HG03558 (cell line): ENCODE measurements at regions not wholly inside any gene's neighbourhood (a gene's known extent, or its start where the extent isn't known, plus 50 kb on each side); places are given as distances from the start of the nearest gene placed in this dataset.

ENCODE experiments used
- ATAC-seq: cut with Tn5 transposase; IDR thresholded peaks from one replicate; pipeline ENCODE4 v1.9.1; 2021; ENCODE audit warnings: moderate number of reproducible peaks; ENCODE audit not compliant: unreplicated experiment; ENCODE audit errors: extremely low read depth

DNA sequence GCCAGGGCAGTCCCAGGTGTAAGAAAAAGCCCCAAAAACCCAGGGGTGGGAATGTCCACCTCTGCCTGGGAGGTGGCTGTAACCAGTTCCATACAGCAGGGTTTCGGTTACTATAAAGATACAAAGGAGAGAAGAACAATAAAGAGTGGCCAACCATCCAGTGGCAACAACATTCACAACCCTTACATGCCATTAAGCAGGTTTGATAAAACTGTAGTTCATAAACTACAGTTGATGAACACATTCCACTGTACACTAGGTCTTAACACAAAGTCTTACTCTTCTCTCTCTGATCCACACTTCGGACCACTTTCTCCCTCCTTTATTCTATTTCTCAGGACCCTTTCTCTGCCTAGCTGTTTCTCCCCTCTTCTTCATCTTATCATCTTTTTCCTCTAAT is 152.0 kb downstream of the TLE3 start:
- no peak for ATAC-seq

GRCh38 chr15:69946870-69947269 is 150.8 kb downstream of the TLE3 start:
- ATAC-seq, result no peak

DNA sequence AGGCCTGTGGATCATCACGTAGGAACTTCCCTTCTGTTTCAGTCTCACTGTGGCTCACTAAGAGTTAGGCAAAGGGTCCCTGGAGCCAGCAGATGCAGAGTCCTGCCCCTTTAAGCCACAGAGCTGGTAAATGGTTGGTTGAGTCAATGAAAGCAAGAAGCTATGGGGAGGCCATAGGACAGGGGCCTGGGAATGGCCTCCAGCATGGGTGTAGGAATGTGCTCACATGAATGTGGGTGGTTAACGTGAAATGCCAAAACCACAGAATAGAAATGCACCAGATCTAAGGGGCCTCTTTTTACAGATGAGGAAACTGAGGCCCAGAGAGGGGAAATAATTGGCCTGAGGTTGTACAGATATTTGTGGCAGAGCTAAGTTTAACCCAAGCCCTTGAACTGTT is 150.3 kb downstream of the TLE3 start:
- ATAC-seq, result no peak

DNA sequence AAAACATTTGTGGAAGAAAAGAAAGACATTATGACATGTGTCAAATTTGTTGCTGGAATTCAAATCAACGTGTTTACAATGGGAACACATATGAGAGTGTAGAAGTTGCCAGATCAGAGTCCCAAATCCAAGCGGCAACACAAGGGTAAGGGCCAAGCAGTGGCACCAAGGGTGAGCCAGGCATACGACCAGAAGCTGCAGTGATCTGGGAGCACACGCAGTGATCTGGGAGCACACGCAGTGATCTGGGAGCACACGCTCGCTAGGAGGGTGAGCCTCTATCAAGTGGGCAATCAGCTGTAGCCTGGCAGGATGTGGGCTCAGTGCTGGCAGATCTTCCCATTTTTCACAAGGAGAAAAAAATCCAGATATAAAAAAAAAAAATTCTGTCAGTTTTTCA is 148.2 kb downstream of the TLE3 start:
- ATAC-seq, result no peak

DNA sequence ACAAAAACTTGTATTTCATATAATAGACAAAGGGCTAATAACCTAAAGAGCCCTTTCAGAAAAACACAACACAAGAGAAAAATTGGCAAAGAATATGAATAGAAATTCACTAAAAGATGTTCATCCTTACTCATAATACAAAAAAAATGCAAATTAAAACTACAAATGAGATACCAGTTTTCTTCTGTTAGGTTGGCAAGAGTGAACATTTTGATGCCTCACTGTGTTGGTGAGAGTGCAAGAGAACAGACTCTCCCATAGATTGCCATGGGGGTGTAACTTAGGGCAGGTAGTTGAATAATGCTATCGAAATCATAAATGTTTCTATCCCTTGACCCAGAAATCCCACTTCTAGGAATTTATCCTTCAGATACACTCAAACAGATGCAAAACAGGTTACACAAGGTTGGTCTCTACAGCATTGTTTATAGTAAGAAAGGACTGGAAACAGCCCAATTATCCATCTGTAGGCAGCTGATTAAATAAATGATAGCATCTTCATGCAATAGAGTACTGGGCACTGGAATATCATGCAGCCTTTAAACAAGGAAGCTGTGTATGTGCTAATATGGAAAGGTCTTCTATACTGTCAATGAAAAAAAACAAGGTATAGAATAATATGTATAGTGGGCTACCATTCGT is 146.3 kb downstream of the TLE3 start:
- no peak for ATAC-seq

GRCh38 chr15:69951898-69952555 is 145.7 kb downstream of the TLE3 start:
- no peak for ATAC-seq

DNA sequence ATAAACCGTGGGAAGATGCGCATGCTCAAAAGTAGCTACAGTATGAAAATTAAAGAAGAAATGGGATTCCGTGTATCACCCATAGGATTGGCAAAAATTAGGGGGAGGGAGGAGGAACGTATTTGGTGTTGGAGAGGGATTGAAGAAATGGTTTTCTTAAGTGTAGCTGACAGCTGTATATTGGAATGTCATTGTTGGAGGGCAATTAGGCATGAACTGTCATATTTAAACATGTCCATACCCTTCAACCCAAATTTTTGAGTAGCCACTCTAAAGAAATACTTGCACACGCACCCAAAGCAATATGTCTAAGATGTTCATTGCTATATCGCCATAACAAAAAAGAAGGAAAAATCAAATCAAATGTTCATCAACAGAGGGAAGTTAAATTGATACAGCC is 144.7 kb downstream of the TLE3 start:
- no peak for ATAC-seq

DNA sequence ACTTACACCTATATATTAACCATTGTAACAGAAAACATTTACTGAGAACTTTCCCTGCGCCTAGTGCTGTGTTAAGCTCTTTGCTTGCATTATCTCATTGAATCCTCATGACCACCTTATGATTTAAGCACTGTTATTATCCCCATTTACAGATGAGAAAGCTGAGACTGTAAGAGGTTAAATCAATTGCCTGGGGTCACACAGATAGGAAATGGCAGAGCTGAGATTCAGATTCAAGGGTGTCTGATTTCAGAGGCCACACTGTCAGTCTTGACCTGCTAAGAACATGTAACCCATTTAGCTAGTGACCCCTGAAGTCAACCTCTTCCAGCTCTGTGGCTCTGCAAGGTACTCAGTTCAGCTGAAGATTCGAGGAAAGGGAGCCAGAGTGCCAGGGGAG is 143.9 kb downstream of the TLE3 start:
- no peak for ATAC-seq

DNA sequence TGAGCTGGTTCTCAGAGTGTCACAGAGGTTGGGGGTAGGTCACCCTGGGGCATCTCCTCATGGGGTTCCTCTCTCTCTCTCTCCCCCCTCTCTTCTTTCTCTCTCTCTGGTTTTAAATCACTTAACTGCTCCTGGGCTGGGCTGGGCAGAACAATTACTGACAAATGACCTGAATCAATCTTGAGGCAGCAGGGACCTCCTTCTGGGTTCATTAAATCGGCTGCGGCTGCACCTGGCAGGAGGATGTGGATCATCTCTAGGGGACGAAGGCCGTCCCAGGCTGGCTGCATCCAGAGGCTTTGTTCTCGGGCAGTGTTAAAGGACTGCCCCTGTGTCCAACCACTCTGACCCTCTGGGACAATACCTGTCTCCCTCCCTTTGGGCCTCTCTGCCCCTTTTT is 143.1 kb downstream of the TLE3 start:
- no peak for ATAC-seq

GRCh38 chr15:69955240-69955894 is 142.3 kb downstream of the TLE3 start:
- no peak for ATAC-seq

GRCh38 chr15:69956417-69956816 is 141.3 kb downstream of the TLE3 start:
- no peak for ATAC-seq

DNA sequence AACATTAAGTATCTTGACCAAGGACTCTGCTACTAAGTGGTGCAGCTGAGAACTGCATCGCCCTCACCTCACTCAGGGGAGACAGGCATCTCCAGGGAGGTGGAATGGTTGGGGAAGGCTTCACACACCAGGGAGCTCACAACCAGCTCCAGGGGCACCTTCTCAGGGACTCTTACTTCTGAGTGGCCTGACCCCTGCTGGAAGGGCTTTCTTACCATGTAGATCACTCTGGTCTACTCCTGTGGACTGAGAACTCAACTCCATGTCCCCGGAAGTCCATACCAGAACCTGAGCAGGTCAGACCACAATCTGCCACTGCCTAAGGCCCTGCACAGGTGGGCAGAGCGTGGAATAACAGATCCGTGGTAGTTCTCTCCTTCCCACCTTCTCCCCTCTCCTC is 140.5 kb downstream of the TLE3 start:
- no peak for ATAC-seq

DNA sequence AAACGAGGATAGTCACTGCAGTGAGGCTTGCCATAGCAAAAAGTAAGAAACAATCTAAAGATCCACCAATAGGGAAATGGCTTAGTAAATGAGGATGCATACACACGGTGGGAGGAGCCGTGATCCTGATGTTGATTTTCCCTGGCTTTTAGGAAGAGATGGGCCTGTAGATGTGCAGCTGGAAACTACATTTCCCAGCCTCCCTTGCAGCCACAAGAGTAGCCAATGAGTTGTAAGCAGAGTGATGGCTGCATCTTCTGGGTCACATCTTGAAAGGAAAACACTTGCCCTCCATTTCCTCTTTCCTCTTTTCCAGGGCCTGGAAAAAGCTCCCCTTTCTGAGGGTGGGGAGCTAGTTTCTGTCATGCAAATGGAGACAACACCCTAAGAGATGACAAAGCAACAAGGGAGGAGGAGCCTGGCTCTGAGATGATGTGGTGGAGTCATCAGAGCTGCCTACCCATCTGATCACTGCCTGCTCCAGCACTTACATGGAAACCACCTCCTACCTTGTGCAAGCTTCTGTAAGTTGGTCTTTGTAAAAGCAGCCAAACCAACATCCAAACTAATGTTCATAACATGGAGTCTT is 139.1 kb downstream of the TLE3 start:
- ATAC-seq, result no peak

GRCh38 chr15:69962561-69962960 is 135.2 kb downstream of the TLE3 start:
- ATAC-seq, result no peak

DNA sequence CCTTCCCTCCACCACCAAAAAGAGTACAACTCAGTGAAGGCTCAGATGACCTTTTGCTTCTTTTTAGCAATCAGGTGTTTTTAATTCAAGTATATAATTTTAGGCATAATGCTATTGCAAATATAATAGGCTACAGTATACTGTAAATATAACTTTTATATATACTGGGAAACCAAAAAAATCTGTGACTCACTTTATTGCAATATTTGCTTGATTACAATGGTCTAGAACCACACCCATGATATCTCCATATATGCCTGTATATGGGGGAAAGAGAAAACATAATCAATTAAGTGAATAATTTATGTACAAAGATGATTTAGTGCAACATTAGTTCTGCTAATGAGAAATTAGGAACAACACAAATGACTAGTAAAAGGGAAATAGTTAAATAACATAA is 134.3 kb downstream of the TLE3 start:
- no peak for ATAC-seq

- no peak for ATAC-seq
These were observed 125.9 kb downstream of the TLE3 start for GRCh38 chr15:69971771-69972170.

DNA sequence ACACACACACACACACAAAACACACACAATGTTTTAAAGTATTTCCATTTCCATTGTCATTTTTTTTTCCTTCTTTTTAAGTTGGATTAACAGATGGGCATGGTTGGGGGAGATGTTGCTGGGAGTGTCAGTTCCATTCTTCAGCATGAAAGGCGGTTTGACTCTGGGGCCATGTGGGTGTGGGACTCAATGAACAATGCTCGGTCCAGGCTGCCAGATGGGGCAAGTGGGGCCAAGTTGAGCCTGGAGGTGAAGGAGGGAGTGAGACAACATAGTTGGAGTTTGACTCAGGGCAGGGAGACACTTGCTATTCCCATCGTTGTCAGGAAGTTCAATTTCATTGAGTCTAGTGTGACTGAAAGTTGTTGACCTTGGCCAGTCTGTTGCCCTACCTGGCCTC is 125.3 kb downstream of the TLE3 start:
- ATAC-seq, result no peak

DNA sequence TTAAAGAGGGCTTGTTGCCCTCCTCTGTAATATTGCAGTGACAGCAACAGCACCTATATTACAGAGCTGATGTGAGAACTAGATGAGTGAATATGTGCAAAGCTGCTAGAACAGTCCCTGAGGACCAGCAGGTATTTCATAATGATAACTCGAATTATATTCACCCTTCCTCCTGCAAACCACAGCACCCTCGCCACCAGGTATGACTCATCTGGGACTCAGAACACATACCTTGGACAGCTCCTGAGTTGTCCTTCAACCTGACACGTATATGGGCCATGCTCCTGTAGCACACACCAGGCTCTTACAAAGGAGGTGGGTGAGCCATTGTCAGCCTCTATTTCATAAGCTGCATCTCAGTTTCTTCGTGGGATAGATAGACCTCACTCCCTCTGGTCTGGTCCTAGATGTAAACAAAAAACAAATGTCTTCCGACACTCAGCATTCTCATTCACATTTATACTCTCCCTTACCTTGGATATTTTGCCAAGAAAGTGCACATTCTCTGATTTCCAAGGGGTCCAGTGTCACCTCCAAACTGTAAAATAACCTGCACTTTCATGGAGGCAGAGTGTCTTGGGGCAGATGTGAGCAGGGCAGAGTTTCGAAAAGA is 124.5 kb downstream of the TLE3 start:
- no peak for ATAC-seq

- ATAC-seq, result no peak
These were observed 123.8 kb downstream of the TLE3 start for GRCh38 chr15:69973880-69974279.

DNA sequence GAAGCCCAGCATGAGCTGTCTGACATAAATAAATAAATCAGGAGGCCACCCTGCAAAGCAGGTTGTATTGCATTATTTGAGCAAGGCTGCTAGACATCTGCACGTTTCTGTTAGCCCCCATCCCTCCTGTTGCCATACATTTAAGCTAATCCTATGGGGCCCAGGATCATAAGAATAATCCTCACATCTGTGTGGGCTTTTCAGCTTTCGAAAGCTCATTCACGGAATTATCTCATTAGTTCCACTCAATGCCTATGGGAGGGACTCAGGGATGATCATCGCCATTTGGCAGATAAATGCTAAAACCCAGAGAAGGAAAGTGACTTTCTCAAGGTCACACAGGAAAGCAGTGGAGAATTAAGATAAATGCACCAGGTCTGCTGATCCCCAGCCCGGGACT is 123.4 kb downstream of the TLE3 start:
- no peak for ATAC-seq

DNA sequence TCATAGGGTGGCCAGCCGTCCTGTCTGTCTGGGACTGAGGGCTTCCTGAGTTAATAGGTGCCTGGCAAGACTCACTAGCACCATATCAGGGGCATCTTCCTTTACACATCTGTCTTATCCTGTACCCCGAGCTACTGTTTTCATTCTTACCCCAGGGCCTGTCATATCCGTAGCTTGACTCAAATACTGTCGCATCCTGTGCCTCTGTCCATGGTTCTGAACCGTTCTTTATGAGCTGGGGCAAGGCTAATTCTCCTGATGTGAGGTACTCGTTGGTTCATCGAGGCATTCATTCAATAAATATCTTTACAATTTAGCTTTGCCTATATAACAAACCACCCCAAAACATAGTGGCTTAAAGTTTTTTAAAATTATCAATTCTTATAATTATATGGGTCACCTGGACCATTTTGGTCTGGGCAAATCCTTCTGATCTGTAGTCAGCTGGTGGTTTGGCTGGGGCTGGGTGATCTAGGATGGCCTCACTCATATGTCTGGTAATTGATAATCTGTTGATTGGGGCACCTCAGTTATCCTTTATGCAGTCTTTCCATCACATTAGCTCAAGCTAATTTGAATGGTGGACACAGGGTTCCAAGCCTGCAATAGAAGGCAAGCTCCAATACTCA is 121.2 kb downstream of the TLE3 start:
- no peak for ATAC-seq
